Common myeloid progenitor, CD34-positive (primary cell): ENCODE measurements at regions not wholly inside any gene's neighbourhood (a gene's known extent, or its start where the extent isn't known, plus 50 kb on each side); places are given as distances from the start of the nearest gene placed in this dataset.

Experiments used
- CTCF ChIA-PET: fragments of 350-600 bp; sonication (Branson Sonifier 250); formaldehyde crosslinking; loops from one replicate; lab custom pipeline; 2021; ENCODE audit warnings: antibody characterized with exemption; lab: Charles Lee
- POLR2A ChIA-PET: fragments of 350-600 bp; sonication (Branson Sonifier 250); formaldehyde crosslinking; loops from one replicate; lab custom pipeline; 2021; ENCODE audit warnings: antibody characterized with exemption; lab: Charles Lee
- DNase-seq, 3 donors: peaks; one replicate each; pipeline versions ENCODE4 v3.0.0 to v3.0.0-alpha.2; 2013
- H3K27ac ChIP-seq, 2 experiments: 1 replicate in 1 of 2; 2 replicates in 1 of 2; pipeline ENCODE4 v1.7.0; 2013; ENCODE audit warnings: inconsistent platforms in 2 of 2, low read length in 2 of 2, mild to moderate bottlenecking in 2 of 2, low read depth in 1 of 2, moderate library complexity in 1 of 2; ENCODE audit not compliant: severe bottlenecking in 2 of 2, insufficient read depth in 1 of 2, poor library complexity in 1 of 2
- H3K27me3 ChIP-seq, 5 experiments: replicated peaks in 2 of 5; 1 replicate in 3 of 5; 2 replicates in 2 of 5; pipeline versions ENCODE4 v1.6.1 to v1.7.0; 2013; ENCODE audit warnings: low read length in 4 of 5, mild to moderate bottlenecking in 2 of 5, moderate library complexity in 2 of 5, inconsistent platforms in 1 of 5; ENCODE audit not compliant: insufficient read depth in 5 of 5, control insufficient read depth in 4 of 5
- H3K36me3 ChIP-seq, 4 experiments: 1 replicate in 2 of 4; 2 replicates in 2 of 4; pipeline versions ENCODE4 v1.6.1 to v1.7.0; 2013; ENCODE audit warnings: low read length in 3 of 4, control low read depth in 1 of 4, mild to moderate bottlenecking in 1 of 4; ENCODE audit not compliant: control insufficient read depth in 4 of 4, insufficient read depth in 4 of 4
- H3K4me1 ChIP-seq, 4 experiments: 1 replicate in 3 of 4; 2 replicates in 1 of 4; pipeline versions ENCODE4 v1.6.1 to v1.7.1; 2013; ENCODE audit warnings: low read length in 3 of 4, mild to moderate bottlenecking in 3 of 4, control low read depth in 1 of 4, inconsistent platforms in 1 of 4, moderate library complexity in 1 of 4; ENCODE audit not compliant: control insufficient read depth in 4 of 4, insufficient read depth in 4 of 4; ENCODE audit errors: control extremely low read depth in 1 of 4
- H3K4me3 ChIP-seq, 7 experiments: 1 replicate in 4 of 7; 2 replicates in 3 of 7; pipeline versions ENCODE4 v1.5.1 to v1.7.0; 2013; ENCODE audit warnings: mild to moderate bottlenecking in 7 of 7, low read length in 6 of 7, moderate library complexity in 6 of 7, inconsistent platforms in 2 of 7, low read depth in 2 of 7, control low read depth in 1 of 7; ENCODE audit not compliant: insufficient read depth in 4 of 7, control insufficient read depth in 1 of 7; ENCODE audit errors: extremely low read depth in 1 of 7
- H3K9me3 ChIP-seq, 5 experiments: 1 replicate in 4 of 5; 2 replicates in 1 of 5; pipeline versions ENCODE4 v1.6.1 to v1.7.1; 2013; ENCODE audit warnings: low read length in 4 of 5, mild to moderate bottlenecking in 2 of 5, inconsistent platforms in 1 of 5, low read depth in 1 of 5, moderate library complexity in 1 of 5; ENCODE audit not compliant: control insufficient read depth in 4 of 5, insufficient read depth in 2 of 5; ENCODE audit errors: control extremely low read depth in 1 of 5
- WGBS: methylation state at CpG from one replicate; pipeline ENCODE4 v1.1.5; 2013; ENCODE audit not compliant: insufficient coverage; 5-methylcytosine and 5-hydroxymethylcytosine counted together

GRCh38 chr18:27865431-27865830, 311.5 kb downstream of the CDH2 start:
- Histone ChIP-seq H3K36me3 (no peaks in the 10 kb centered on the region), H3K4me1 (peaks cover 0 to 4% (median 0%) of the 10 kb centered on the region in 4 experiments), H3K9me3 (no peaks in the 10 kb centered on the region), H3K27ac (no peak overlapping the region), H3K27me3 (no peaks in the 10 kb centered on the region), H3K4me3 (no peak overlapping the region)
- DNase-seq, result no peak
- ChIA-PET CTCF (no interaction called here), POLR2A (no interaction called here)
- WGBS, result no CpG with 5 or more reads among the region's 1 CpG

DNA sequence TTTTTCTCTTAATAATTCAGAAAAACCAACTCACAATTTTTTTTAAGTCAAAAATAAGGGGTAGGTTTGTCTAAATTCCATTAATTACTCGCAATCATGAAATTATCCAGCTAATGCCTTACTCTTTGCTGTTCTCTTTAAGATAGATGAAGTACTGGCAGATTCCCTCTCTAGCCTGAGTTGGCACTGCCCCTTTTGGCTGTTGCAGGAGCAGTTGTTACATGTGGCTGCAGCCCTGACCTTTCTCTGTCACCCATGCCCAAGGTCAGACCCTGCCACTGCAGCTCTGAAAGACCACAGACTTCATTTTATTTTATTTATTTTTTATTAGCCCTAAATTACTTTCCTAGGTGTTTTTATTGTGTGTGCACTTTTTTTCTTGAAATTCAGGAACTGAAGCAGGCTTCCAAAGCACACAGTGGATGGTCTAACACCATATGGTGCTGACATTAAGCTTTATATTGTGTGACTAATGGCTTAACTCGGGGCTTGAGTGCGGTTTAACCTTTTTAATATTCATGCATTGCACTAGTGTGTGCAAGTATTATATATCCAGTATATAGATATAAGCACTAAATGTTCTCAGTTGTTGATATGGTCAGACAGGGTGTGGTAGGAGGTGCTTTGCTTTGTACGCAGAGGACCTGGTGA, 313.0 kb downstream of the CDH2 start:
- Histone ChIP-seq H3K27me3 (no peaks in the 10 kb centered on the region), H3K4me3 (no peak overlapping the region), H3K4me1 (peaks cover 0 to 4% (median 0%) of the 10 kb centered on the region in 4 experiments), H3K9me3 (no peaks in the 10 kb centered on the region), H3K27ac (no peak overlapping the region), H3K36me3 (no peaks in the 10 kb centered on the region)
- CTCF ChIA-PET, result no interaction called here
- WGBS, result no CpG with 5 or more reads among the region's 4 CpGs
- DNase-seq, result no peak
- POLR2A ChIA-PET, result no interaction called here

DNA sequence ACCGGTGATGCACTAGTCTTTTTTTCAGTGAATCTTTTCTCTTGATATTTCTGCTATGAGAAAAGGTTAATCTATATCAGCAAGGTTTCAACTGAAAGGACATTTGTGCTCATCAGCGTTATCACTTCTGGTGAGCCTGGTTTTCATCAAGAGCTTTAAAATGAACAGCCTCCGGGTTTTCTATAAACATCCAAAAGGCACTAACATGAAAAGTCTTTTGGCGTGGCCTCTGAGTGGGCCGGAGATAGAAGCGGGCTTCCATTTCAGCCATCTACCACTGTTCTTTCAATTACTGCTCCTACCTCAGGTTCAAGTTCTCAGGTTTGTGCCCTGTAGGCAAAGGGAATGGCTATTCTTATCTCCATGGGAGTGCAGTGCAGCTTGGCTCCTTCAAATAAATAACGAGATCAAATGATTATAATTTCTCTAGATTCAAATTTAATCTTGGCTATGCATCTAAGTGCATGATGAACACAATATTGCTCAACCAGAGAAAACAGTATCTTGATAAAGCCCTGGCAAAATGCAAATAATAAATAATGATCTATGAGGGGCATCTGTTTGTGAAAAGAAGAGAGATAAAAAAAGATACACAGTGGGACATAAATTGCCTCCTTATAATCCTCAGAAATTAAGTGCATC, 314.8 kb downstream of the CDH2 start:
- POLR2A ChIA-PET, result no interaction called here
- Histone ChIP-seq H3K27me3 (no peaks in the 10 kb centered on the region), H3K27ac (no peak overlapping the region), H3K36me3 (no peaks in the 10 kb centered on the region), H3K4me1 (peaks cover 0 to 4% (median 0%) of the 10 kb centered on the region in 4 experiments), H3K9me3 (no peaks in the 10 kb centered on the region), H3K4me3 (no peak overlapping the region)
- no peak for DNase-seq
- WGBS, result 100% methylated on average over 3 of the region's 7 CpGs
- CTCF ChIA-PET, result no interaction called here

- POLR2A ChIA-PET, result no interaction called here
- WGBS, result 100% methylated on average over 5 of the region's 9 CpGs
- DNase-seq, result no peak
These were observed 315.4 kb downstream of the CDH2 start for GRCh38 chr18:27861539-27861938.

DNA sequence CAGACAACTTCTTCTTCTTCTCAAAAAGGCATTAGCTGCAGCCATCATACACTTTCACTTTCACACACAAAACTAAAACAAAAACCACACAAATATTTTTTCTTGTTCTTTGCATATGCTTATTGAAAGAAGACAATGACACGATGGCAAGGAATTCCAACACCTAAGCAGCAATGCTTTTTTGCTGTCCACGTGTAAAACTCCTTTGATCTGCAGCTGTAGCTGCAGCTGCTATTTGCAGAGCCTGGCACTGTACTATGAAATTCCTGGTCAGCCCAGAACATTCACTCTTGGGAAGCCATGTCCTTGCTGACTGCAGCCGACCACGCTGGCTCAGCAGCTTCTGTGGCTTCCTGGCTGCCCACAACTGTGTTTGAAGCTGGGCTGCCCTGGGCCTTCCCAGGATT, 316.2 kb downstream of the CDH2 start:
- no peaks in the 10 kb centered on the region for H3K36me3 ChIP-seq
- 27% methylated on average over 4 of the region's 4 CpGs for WGBS
- no peak overlapping the region for H3K27ac ChIP-seq
- no peaks in the 10 kb centered on the region for H3K27me3 ChIP-seq
- H3K9me3 ChIP-seq, result no peaks in the 10 kb centered on the region
- CTCF ChIA-PET, result no interaction called here
- peaks cover 0 to 4% (median 0%) of the 10 kb centered on the region in 4 experiments for H3K4me1 ChIP-seq
- peak in 2 of 3 donors; percentile 40 to 42 for DNase-seq
- POLR2A ChIA-PET, result no interaction called here
- H3K4me3 ChIP-seq, result peak overlapping the region in 1 of 7 experiments; percentile 11

More at GRCh38 chr18:27861539-27861938, 315.4 kb downstream of the CDH2 start:
- Histone ChIP-seq H3K36me3 (no peaks in the 10 kb centered on the region), H3K9me3 (no peaks in the 10 kb centered on the region), H3K27ac (no peak overlapping the region), H3K4me3 (no peak overlapping the region), H3K4me1 (peaks cover 0 to 4% (median 0%) of the 10 kb centered on the region in 4 experiments), H3K27me3 (no peaks in the 10 kb centered on the region)
- CTCF ChIA-PET, result no interaction called here

- Histone ChIP-seq H3K9me3 (no peaks in the 10 kb centered on the region), H3K27ac (no peak overlapping the region), H3K4me1 (peaks cover 0 to 4% (median 0%) of the 10 kb centered on the region in 4 experiments), H3K4me3 (no peak overlapping the region), H3K27me3 (no peaks in the 10 kb centered on the region), H3K36me3 (no peaks in the 10 kb centered on the region)
- no peak for DNase-seq
- WGBS, result 100% methylated on average over 2 of the region's 4 CpGs
- CTCF ChIA-PET, result no interaction called here
- POLR2A ChIA-PET, result no interaction called here
These were observed 316.9 kb downstream of the CDH2 start for GRCh38 chr18:27860011-27860410.

DNA sequence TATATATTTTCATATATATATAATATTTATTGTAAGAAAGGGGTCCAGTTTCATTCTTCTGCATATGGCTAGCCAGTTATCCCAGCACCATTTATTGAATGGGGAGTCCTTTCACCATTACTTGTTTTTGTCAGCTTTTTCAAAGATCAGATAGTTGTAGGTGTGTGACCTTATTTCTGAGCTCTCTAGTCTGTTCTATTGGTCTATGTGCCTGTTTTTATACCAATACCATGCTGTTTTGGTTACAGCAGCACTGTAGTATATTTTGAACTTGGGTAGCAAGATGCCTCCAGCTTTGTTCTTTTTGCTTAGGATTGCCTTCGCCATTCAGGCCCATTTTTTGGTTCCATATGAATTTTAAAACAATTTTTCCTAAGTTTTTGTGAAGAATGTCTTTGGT, 320.1 kb downstream of the CDH2 start:
- peaks cover 0 to 4% (median 0%) of the 10 kb centered on the region in 4 experiments for H3K4me1 ChIP-seq

More for the DNA sequence above, 320.1 kb downstream of the CDH2 start:
- Histone ChIP-seq H3K27ac (no peak overlapping the region), H3K36me3 (no peaks in the 10 kb centered on the region), H3K4me3 (no peak overlapping the region), H3K9me3 (no peaks in the 10 kb centered on the region), H3K27me3 (no peaks in the 10 kb centered on the region)
- WGBS, result no CpG with 5 or more reads among the region's 1 CpG
- ChIA-PET CTCF (no interaction called here), POLR2A (no interaction called here)
- peak in 2 of 3 donors; percentile 29 to 42 for DNase-seq
